Stimulated activated CD8-positive, alpha-beta memory T cell treated with anti-CD3 and anti-CD28 coated beads, Interleukin-15, amount 100 ng/mL, for 24 hours (primary cell): ENCODE measurements at regions not wholly inside any gene's neighbourhood (a gene's known extent, or its start where the extent isn't known, plus 50 kb on each side); places are given as distances from the start of the nearest gene placed in this dataset.

Experiments used
- DNase-seq: peaks from one replicate; pipeline ENCODE4 v3.0.0-alpha.2; 2020; ENCODE audit warnings: low read depth

GRCh38 chr22:47995718-47996117, 1233.3 kb downstream of the TBC1D22A start:
- DNase-seq: no peak

- DNase-seq: no peak
Observed at GRCh38 chr22:47995264-47995627, 1232.8 kb downstream of the TBC1D22A start.

GRCh38 chr22:47994601-47995263, 1232.3 kb downstream of the TBC1D22A start:
- no peak for DNase-seq

GRCh38 chr22:47994045-47994444, 1231.6 kb downstream of the TBC1D22A start:
- DNase-seq: no peak

GRCh38 chr22:47990481-47990880, 1228.0 kb downstream of the TBC1D22A start:
- no peak for DNase-seq

- no peak for DNase-seq
Observed at GRCh38 chr22:47987885-47988515, 1225.5 kb downstream of the TBC1D22A start.

GRCh38 chr22:47976219-47976618, 1213.8 kb downstream of the TBC1D22A start:
- no peak for DNase-seq

- DNase-seq: no peak
Observed at GRCh38 chr22:47967831-47968230, 1205.4 kb downstream of the TBC1D22A start.

GRCh38 chr22:47966316-47966715, 1203.9 kb downstream of the TBC1D22A start:
- no peak for DNase-seq

GRCh38 chr22:47965896-47966295, 1203.4 kb downstream of the TBC1D22A start:
- no peak for DNase-seq

GRCh38 chr22:47965066-47965465, 1202.6 kb downstream of the TBC1D22A start:
- DNase-seq: no peak

- no peak for DNase-seq
Observed at GRCh38 chr22:47963660-47964059, 1201.2 kb downstream of the TBC1D22A start.

- no peak for DNase-seq
Observed at GRCh38 chr22:47957649-47958048, 1195.2 kb downstream of the TBC1D22A start.

- no peak for DNase-seq
Observed at GRCh38 chr22:47954107-47954506, 1191.7 kb downstream of the TBC1D22A start.

- no peak for DNase-seq
Observed at GRCh38 chr22:47944941-47945340, 1182.5 kb downstream of the TBC1D22A start.

GRCh38 chr22:47943729-47944700, 1181.6 kb downstream of the TBC1D22A start:
- DNase-seq: no peak

- no peak for DNase-seq
Observed at GRCh38 chr22:47940211-47940610, 1177.8 kb downstream of the TBC1D22A start.

GRCh38 chr22:47933891-47934290, 1171.4 kb downstream of the TBC1D22A start:
- no peak for DNase-seq

GRCh38 chr22:47933226-47933625, 1170.8 kb downstream of the TBC1D22A start:
- DNase-seq: no peak

- no peak for DNase-seq
Observed at GRCh38 chr22:47929646-47930185, 1167.3 kb downstream of the TBC1D22A start.

- DNase-seq: no peak
Observed at GRCh38 chr22:47929073-47929472, 1166.6 kb downstream of the TBC1D22A start.

GRCh38 chr22:47928631-47929030, 1166.2 kb downstream of the TBC1D22A start:
- DNase-seq: no peak
